HG03457 (cell line): ENCODE measurements at regions not wholly inside any gene's neighbourhood (a gene's known extent, or its start where the extent isn't known, plus 50 kb on each side); places are given as distances from the start of the nearest gene placed in this dataset.
"Not testable (repeated sequence)": the region's sequence is repeated elsewhere in the genome, so short reads cannot be mapped to it uniquely, and the experiment has no call there.

Experiments
- ATAC-seq: cut with Tn5 transposase; IDR thresholded peaks from one replicate; pipeline ENCODE4 v1.9.1; 2021; ENCODE audit warnings: moderate number of reproducible peaks; ENCODE audit not compliant: unreplicated experiment

- ATAC-seq = no peak
Observed at GRCh38 chr18:11468617-11469016, 140.8 kb upstream of the SLC35G4 start.

DNA sequence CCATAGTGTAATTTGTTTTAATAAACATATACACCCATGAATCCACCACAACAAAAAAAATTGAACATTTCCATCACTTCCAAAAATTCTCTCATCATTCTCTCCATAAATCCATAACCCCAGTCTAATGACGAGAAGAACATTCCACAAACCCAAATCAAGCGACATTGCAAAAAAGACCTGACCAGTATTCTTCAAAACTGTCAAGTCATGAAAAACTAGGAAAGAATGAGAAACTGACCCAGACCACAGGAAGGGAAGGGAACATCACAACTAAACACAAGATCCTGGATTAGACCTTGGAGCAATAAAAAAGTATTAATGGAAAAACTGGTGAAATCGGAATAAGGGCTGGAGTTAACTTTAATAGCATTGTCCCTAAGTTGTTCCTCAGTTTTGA is 141.3 kb upstream of the SLC35G4 start:
- ATAC-seq = no peak

GRCh38 chr18:11467611-11468010 is 141.8 kb upstream of the SLC35G4 start:
- no peak for ATAC-seq

DNA sequence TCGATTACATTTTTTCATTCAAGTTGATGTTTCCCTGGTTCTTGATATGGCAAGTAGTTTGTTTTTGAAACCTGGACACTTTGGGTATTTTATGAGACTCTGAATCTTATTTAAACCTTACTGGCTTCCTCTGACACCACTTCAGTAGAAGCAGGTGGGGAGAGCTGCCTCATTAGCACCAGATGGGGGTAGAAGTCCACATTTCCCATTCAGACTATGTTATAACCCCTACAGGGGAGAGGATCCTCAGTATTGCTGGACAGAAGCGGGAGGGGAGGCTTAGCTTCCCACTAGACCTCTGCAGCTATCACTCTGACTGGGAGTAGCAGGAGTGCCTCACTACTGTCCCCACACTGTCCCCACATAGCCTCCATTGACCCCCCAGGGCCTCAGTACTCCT is 145.3 kb upstream of the SLC35G4 start:
- no peak for ATAC-seq

DNA sequence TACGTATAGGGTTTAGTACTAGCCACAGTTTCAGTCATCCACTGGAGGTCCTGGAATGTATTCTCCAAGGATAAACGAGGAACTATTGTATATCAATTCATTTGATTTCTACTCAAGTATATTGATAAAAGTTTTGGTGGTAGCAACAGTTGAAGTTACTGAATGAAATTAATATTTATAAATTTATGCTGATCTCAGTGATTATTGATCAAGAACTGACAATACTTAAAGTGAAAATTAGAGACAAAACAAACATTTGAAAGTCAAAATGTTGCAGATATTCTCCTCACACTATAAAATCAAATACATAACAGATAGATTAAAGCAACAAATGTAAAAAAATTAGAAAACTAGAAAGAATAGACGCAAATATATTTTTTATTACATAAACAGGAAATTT is 150.9 kb upstream of the SLC35G4 start:
- no peak for ATAC-seq

DNA sequence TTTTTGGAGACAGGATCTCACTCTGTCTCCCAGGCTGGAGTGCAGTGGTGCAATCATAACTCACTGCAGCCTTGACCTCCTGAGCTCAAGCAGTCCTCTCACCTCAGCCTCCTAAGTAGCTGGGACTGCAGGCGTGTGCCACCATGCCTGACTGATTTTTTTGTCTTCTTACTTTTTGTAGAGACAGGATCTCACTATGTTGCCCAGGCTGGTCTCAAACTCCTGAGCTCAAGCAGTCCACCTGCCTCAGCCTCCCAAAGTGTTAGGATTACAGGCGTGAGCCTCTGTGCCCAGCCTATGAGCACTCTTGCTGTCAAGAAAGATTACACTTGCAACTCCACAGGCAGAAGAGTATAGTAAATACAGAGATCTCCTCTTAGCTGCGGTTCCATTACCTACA is 151.5 kb upstream of the SLC35G4 start:
- ATAC-seq = not testable (repeated sequence)

GRCh38 chr18:11454040-11454439 is 155.4 kb upstream of the SLC35G4 start:
- no peak for ATAC-seq

- ATAC-seq = not testable (repeated sequence)
Observed at GRCh38 chr18:11444169-11444568, 165.2 kb upstream of the SLC35G4 start.

- ATAC-seq = no peak
Observed at GRCh38 chr18:11437046-11437445, 172.3 kb upstream of the SLC35G4 start.

- no peak for ATAC-seq
Observed at GRCh38 chr18:11432360-11432811, 177.0 kb upstream of the SLC35G4 start.

GRCh38 chr18:11429876-11430275 is 179.5 kb upstream of the SLC35G4 start:
- ATAC-seq = no peak

- ATAC-seq = no peak
Observed at GRCh38 chr18:11425211-11425610, 184.2 kb upstream of the SLC35G4 start.

GRCh38 chr18:11419338-11419737 is 190.1 kb upstream of the SLC35G4 start:
- ATAC-seq = no peak

- ATAC-seq = no peak
Observed at GRCh38 chr18:11412811-11413210, 196.6 kb upstream of the SLC35G4 start.

DNA sequence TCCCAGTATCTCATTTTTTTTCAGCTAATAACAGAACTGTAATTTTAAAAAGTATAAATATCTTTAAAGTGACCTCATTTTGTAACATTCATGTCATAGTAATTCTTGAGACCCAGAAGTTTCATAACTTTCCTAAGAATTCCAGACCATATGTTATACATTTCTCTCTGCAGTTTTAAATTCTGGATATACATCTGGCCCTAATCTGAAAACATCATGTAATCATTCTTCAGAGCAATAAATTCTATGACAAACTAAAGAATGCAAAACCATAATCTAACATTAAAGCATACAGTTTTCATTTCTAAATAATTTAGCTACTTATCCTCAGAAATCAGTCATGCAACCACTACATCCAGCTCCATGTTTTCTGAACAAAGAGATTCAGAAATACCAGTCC is 198.3 kb upstream of the SLC35G4 start:
- ATAC-seq = no peak

DNA sequence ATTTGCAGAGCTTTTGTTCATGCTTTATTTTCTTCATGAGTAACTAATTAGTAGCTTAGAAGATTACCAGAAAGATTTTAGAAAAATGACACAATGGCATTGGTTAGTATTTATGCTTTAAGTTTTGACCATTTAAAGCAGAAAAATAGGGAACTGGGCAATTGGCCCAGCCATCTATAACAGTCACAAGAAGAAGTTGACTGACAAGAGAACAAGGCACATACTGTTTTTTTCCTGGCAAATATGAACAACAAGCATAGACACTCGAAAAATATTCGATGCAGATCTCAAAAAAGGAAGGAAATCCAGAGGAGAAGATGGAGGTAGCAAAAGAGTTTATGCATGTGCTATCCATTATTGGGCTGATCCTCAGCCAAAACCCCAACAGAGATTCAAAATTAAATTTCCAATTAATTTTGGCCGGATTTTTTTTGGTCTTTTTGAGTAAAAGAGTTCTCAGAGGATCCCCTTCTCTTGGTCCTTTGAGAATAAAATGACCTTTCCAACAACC is 200.8 kb upstream of the SLC35G4 start:
- ATAC-seq = no peak

- no peak for ATAC-seq
Observed at GRCh38 chr18:11407940-11408339, 201.5 kb upstream of the SLC35G4 start.

DNA sequence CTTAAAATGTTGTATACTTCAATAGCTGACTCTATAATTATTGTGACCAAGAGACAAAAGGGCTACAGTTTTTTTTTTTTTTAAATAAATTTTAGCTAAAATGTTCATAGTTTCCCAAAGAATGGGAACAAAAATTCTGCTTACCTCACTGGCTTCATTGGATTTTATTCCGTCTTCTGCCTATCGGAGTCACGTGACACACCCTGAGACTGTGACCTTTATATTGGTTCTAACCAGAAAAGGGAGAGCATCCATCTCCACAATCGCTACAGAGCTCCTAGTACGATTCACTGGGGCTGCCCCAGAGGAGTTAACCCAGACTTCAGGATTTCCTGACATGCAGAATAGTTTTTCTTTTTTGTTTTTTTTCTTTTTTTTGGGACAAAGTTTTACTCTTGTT is 203.6 kb upstream of the SLC35G4 start:
- no peak for ATAC-seq

DNA sequence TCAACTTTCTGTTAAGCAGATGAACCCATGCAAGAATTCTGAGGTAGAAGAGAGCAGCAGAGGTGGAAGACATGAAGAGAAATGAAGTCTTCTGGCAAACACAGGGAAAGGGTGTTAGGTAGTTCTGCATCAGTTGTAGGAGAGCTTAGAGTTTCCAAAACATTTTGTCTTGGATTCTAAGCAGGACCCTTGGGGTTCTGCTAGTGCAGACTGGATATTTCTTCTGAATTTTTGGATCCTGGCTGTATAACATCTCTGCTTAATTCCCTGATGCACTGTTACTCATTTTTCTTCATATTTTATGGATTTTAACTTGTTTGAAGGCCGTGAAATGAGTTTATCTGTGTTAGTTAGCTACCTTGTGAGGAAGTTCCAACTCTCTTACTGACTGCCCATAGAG is 208.7 kb upstream of the SLC35G4 start:
- no peak for ATAC-seq

- ATAC-seq = no peak
Observed at GRCh38 chr18:11398625-11399024, 210.8 kb upstream of the SLC35G4 start.

- ATAC-seq = no peak
Observed at GRCh38 chr18:11392980-11393885, 216.2 kb upstream of the SLC35G4 start.

- no peak for ATAC-seq
Observed at GRCh38 chr18:11392292-11392691, 217.1 kb upstream of the SLC35G4 start.

- no peak for ATAC-seq
Observed at GRCh38 chr18:11391661-11392060, 217.7 kb upstream of the SLC35G4 start.
